Psoas muscle (tissue), 7 donors: ENCODE measurements at regions not wholly inside any gene's neighbourhood (a gene's known extent, or its start where the extent isn't known, plus 50 kb on each side); places are given as distances from the start of the nearest gene placed in this dataset.
A peak's percentile ranks its signal among the peaks of the same experiment; 100 is the strongest.

Experiments used
- ATAC-seq, 4 donors: fragments of 200-7000 bp; cut with Tn5 transposase; one replicate each; pipeline ENCODE4 v1.9.1; 2020; ENCODE audit warnings: moderate library complexity in 3 of 4, mild to moderate bottlenecking in 2 of 4
- DNase-seq, 2 donors: peaks; one replicate each; pipeline ENCODE4 v3.0.0-alpha.2; 2020
- H3K27ac ChIP-seq: fragments of 200-600 bp; one replicate; pipeline ENCODE4 v1.8.0; 2022
- H3K27me3 ChIP-seq, 3 donors: fragments of 200-600 bp in 1 of 3; one replicate each; pipeline versions ENCODE4 v1.6.1 to v1.8.0; 2013 to 2022; ENCODE audit warnings: low read length in 2 of 3, mild to moderate bottlenecking in 2 of 3, moderate library complexity in 1 of 3; ENCODE audit not compliant: insufficient read depth in 3 of 3
- H3K36me3 ChIP-seq, 2 donors: fragments of 200-600 bp in 1 of 2; one replicate each; pipeline versions ENCODE4 v1.6.1 to v1.8.0; 2013 to 2022; ENCODE audit warnings: low read depth in 1 of 2, mild to moderate bottlenecking in 1 of 2, moderate library complexity in 1 of 2; ENCODE audit not compliant: insufficient read depth in 1 of 2
- H3K4me1 ChIP-seq: fragments of 200-600 bp; one replicate; pipeline ENCODE4 v1.8.0; 2022
- H3K4me3 ChIP-seq: fragments of 200-600 bp; one replicate; pipeline ENCODE4 v1.8.0; 2022; ENCODE audit warnings: mild to moderate bottlenecking
- H3K9me3 ChIP-seq: fragments of 200-600 bp; one replicate; pipeline ENCODE4 v1.8.0; 2022
- WGBS, 3 donors: extraction: QIAGEN DNeasy Blood & Tissue Kit; methylation state at CpG; one replicate each; pipeline versions ENCODE4 v1.1.6 to v1.1.7; 2013; 5-methylcytosine and 5-hydroxymethylcytosine counted together
- intact Hi-C, 2 donors: fragments of 100-400 bp; cut with DNase I; formaldehyde crosslinking; loops; one replicate each; pipeline versions ENCODE4 v1.11.0 to v1.14.2; 2022
- TF ChIP-seq, protein P1 (sequence below): fragments of 200-600 bp; IDR thresholded peaks from one replicate; pipeline ENCODE4 v1.8.0; 2022; ENCODE audit warnings: antibody characterized with exemption
- donor health status: healthy with polysubstance abuse.
- donor health status: DM: no; HTN: no; CAD: no; lungs with moderate emphysema.
- donor health status: Bipolar disorder and iron deficiency.
- donor health status: healthy.
- donor health status: DM: yes; HTN: yes; CAD: no.
- donor health status: DM: no; HTN: no; CAD: no.
- donor health status: DM: yes; HTN: yes; CAD: no.

DNA sequence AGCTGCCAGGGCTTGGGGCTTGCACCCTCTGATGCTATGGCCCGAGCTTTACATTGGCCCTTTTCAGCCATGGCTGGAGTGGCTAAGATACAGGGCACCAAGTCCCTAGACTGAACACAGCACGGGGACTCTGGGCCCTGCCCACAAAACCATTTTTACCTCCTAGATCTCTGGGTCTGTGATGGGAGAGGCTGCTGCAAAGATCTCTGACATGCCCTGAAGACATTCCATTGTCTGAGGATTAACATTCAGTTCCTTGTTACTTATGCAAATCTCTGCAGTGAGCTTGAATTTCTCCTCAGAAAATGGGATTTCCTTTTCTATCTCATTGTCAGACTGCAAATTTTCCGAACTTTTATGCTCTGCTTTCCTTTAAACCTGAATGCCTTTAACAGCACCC, 337.0 kb upstream of the SMC2 start:
- no peak for DNase-seq
- ATAC-seq: no peak
- 74 to 87% (median 83%) methylated on average over 3 of the region's 3 CpGs for WGBS, 3 donors
- TF ChIP-seq, protein P1, sequence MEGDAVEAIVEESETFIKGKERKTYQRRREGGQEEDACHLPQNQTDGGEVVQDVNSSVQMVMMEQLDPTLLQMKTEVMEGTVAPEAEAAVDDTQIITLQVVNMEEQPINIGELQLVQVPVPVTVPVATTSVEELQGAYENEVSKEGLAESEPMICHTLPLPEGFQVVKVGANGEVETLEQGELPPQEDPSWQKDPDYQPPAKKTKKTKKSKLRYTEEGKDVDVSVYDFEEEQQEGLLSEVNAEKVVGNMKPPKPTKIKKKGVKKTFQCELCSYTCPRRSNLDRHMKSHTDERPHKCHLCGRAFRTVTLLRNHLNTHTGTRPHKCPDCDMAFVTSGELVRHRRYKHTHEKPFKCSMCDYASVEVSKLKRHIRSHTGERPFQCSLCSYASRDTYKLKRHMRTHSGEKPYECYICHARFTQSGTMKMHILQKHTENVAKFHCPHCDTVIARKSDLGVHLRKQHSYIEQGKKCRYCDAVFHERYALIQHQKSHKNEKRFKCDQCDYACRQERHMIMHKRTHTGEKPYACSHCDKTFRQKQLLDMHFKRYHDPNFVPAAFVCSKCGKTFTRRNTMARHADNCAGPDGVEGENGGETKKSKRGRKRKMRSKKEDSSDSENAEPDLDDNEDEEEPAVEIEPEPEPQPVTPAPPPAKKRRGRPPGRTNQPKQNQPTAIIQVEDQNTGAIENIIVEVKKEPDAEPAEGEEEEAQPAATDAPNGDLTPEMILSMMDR: no peak
- H3K4me3 ChIP-seq: no peak overlapping the region
- H3K9me3 ChIP-seq: no peaks in the 10 kb centered on the region
- no peaks in the 10 kb centered on the region for H3K4me1 ChIP-seq
- intact Hi-C loops: no loop called here
- H3K27ac ChIP-seq: no peak overlapping the region
- H3K27me3 ChIP-seq: no peaks in the 10 kb centered on the region
- no peaks in the 10 kb centered on the region for H3K36me3 ChIP-seq

- Histone ChIP-seq H3K4me3 (no peak overlapping the region), H3K4me1 (no peaks in the 10 kb centered on the region), H3K36me3 (no peaks in the 10 kb centered on the region), H3K27ac (no peak overlapping the region), H3K9me3 (no peaks in the 10 kb centered on the region), H3K27me3 (no peaks in the 10 kb centered on the region)
- intact Hi-C loops: no loop called here
- WGBS, 3 donors: 56 to 75% (median 69%) methylated on average over 2 of the region's 2 CpGs
- TF ChIP-seq, protein P1: no peak
- DNase-seq (no peak), ATAC-seq (no peak)
These were observed 332.6 kb upstream of the SMC2 start for GRCh38 chr9:103761466-103761865.

GRCh38 chr9:103789686-103790085, 304.4 kb upstream of the SMC2 start:
- ATAC-seq (no peak), DNase-seq (no peak)
- intact Hi-C loops: no loop called here
- Histone ChIP-seq H3K4me1 (no peaks in the 10 kb centered on the region), H3K36me3 (no peaks in the 10 kb centered on the region), H3K4me3 (no peak overlapping the region), H3K9me3 (no peaks in the 10 kb centered on the region), H3K27ac (no peak overlapping the region), H3K27me3 (no peaks in the 10 kb centered on the region)
- TF ChIP-seq, protein P1: peak; percentile 9
- WGBS, 3 donors: 80 to 91% (median 83%) methylated on average over 2 of the region's 2 CpGs

GRCh38 chr9:103798620-103799019, 295.5 kb upstream of the SMC2 start:
- TF ChIP-seq, protein P1: no peak
- WGBS, 3 donors: 48 to 58% (median 52%) methylated on average over 1 of the region's 1 CpG
- no peak overlapping the region for H3K4me3 ChIP-seq
- no peaks in the 10 kb centered on the region for H3K4me1 ChIP-seq
- intact Hi-C loops: no loop called here
- no peaks in the 10 kb centered on the region for H3K9me3 ChIP-seq
- DNase-seq: no peak
- H3K27me3 ChIP-seq: no peaks in the 10 kb centered on the region
- no peaks in the 10 kb centered on the region for H3K36me3 ChIP-seq
- H3K27ac ChIP-seq: no peak overlapping the region
- ATAC-seq: no peak

- no peak for DNase-seq
- Histone ChIP-seq H3K9me3 (no peaks in the 10 kb centered on the region), H3K4me1 (no peaks in the 10 kb centered on the region), H3K27ac (no peak overlapping the region), H3K36me3 (no peaks in the 10 kb centered on the region), H3K27me3 (no peaks in the 10 kb centered on the region), H3K4me3 (no peak overlapping the region)
- ATAC-seq: no peak
- TF ChIP-seq, protein P1: no peak
- WGBS, 3 donors: 75 to 82% (median 76%) methylated on average over 1 of the region's 1 CpG
- intact Hi-C loops: no loop called here
These were observed 294.1 kb upstream of the SMC2 start for GRCh38 chr9:103799959-103800358.
